Ovary (tissue), 7 donors: ENCODE measurements at regions not wholly inside any gene's neighbourhood (a gene's known extent, or its start where the extent isn't known, plus 50 kb on each side); places are given as distances from the start of the nearest gene placed in this dataset.

Source experiments
- DNase-seq, 5 donors: peaks; one replicate each; pipeline ENCODE4 v3.0.0-alpha.2; 2019 to 2020
- H3K27ac ChIP-seq, 2 donors: fragments of 200-600 bp; one replicate each; pipeline versions ENCODE4 v1.5.1 to v1.8.0; 2019 to 2022
- H3K27me3 ChIP-seq: fragments of 200-600 bp; one replicate; pipeline ENCODE4 v1.8.0; 2022
- H3K36me3 ChIP-seq: fragments of 200-600 bp; sonication (generic); one replicate; pipeline ENCODE4 v1.5.1; 2019
- H3K4me1 ChIP-seq: one replicate; pipeline ENCODE4 v1.8.1; 2013; ENCODE audit warnings: mild to moderate bottlenecking, moderate library complexity; ENCODE audit not compliant: insufficient read depth
- H3K4me3 ChIP-seq: fragments of 200-600 bp; sonication (generic); one replicate; pipeline ENCODE4 v1.5.1; 2017
- H3K9me3 ChIP-seq, 2 donors: fragments of 200-600 bp in 1 of 2; sonication (generic) in 1 of 2; one replicate each; pipeline versions ENCODE4 v1.5.1 to v1.8.1; 2013 to 2019; ENCODE audit warnings: mild to moderate bottlenecking in 1 of 2, moderate library complexity in 1 of 2
- EP300 ChIP-seq: sonication (generic); formaldehyde crosslinking; IDR thresholded peaks from one replicate; pipeline ENCODE4 v1.6.1; 2017; ENCODE audit warnings: antibody characterized with exemption
- POLR2A ChIP-seq: fragments of 450-650 bp; IDR thresholded peaks from one replicate; pipeline ENCODE4 v1.6.1; 2017; ENCODE audit warnings: antibody characterized with exemption, mild to moderate bottlenecking, moderate library complexity
- WGBS, 3 donors: extraction: QIAGEN DNeasy Blood & Tissue Kit in 1 of 3; methylation state at CpG; one replicate each; pipeline versions ENCODE4 v1.1.5 to v1.1.7; 2013 to 2017; 5-methylcytosine and 5-hydroxymethylcytosine counted together
- intact Hi-C, 4 donors: fragments of 100-400 bp; cut with DNase I; formaldehyde crosslinking; loops; one replicate each; pipeline versions ENCODE4 v1.11.0 to v1.15.1; 2022 to 2023
- TF ChIP-seq, protein P1 (sequence below), 3 donors: fragments of 450-650 bp in 2 of 3; fragments of 200-600 bp in 1 of 3; IDR thresholded peaks; one replicate each; pipeline versions ENCODE4 v1.5.1 to v1.8.0; 2016 to 2022; ENCODE audit warnings: antibody characterized with exemption in 3 of 3, mild to moderate bottlenecking in 1 of 3
- donor health status: DM: no; HTN: no; CAD: no; lungs with moderate emphysema.
- donor health status: DM: no; HTN: no; CAD: no.
- donor health status: Bipolar disorder and iron deficiency.
- donor health status: DM: no; HTN: no; CAD: no.
- donor health status: DM: yes; HTN: yes; CAD: no.

GRCh38 chr13:44266772-44267171, 106.9 kb upstream of the SERP2 start:
- Histone ChIP-seq H3K27me3 (no peaks in the 10 kb centered on the region), H3K4me3 (no peak overlapping the region), H3K4me1 (peaks cover 11% of the 10 kb centered on the region), H3K27ac (no peak overlapping the region), H3K9me3 (no peaks in the 10 kb centered on the region), H3K36me3 (no peaks in the 10 kb centered on the region)
- no peak for DNase-seq
- intact Hi-C loops = no loop called here
- 96 to 100% (median 96%) methylated on average over 1 of the region's 1 CpG for WGBS, 3 donors
- TF ChIP-seq, protein P1, sequence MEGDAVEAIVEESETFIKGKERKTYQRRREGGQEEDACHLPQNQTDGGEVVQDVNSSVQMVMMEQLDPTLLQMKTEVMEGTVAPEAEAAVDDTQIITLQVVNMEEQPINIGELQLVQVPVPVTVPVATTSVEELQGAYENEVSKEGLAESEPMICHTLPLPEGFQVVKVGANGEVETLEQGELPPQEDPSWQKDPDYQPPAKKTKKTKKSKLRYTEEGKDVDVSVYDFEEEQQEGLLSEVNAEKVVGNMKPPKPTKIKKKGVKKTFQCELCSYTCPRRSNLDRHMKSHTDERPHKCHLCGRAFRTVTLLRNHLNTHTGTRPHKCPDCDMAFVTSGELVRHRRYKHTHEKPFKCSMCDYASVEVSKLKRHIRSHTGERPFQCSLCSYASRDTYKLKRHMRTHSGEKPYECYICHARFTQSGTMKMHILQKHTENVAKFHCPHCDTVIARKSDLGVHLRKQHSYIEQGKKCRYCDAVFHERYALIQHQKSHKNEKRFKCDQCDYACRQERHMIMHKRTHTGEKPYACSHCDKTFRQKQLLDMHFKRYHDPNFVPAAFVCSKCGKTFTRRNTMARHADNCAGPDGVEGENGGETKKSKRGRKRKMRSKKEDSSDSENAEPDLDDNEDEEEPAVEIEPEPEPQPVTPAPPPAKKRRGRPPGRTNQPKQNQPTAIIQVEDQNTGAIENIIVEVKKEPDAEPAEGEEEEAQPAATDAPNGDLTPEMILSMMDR (IDR thresholded peaks at IDR 0.05) = no peak
- TF ChIP-seq POLR2A (no peak), EP300 (no peak)

- TF ChIP-seq POLR2A (no peak), EP300 (no peak)
- TF ChIP-seq, protein P1 (IDR thresholded peaks at IDR 0.05) = no peak
- no peak for DNase-seq
- Histone ChIP-seq H3K4me1 (peaks cover 11% of the 10 kb centered on the region), H3K27ac (no peak overlapping the region), H3K4me3 (no peak overlapping the region), H3K27me3 (no peaks in the 10 kb centered on the region), H3K36me3 (no peaks in the 10 kb centered on the region), H3K9me3 (no peaks in the 10 kb centered on the region)
- WGBS, 3 donors = 98 to 100% (median 98%) methylated on average over 1 of the region's 1 CpG
- intact Hi-C loops = no loop called here
Measured at GRCh38 chr13:44267203-44267602, 106.4 kb upstream of the SERP2 start.

DNA sequence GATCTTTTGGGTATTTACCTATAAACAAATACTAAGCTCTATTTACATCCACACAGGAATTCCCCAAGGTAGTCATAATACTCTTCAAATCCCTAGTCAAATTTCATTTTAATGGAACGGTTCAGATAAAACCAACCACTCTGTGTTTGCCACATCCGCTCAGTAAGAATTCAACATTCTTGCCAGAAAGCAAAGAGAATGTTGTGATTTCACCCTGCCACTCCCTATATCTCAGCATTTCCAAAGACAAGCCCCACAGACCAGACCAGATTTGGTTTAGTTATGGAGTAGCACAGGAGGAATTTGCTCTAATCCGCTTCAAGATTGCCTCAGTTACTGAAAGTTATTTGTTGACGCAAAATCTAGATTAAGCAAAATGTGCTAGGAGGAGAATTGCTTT, 105.6 kb upstream of the SERP2 start:
- Histone ChIP-seq H3K36me3 (no peaks in the 10 kb centered on the region), H3K9me3 (no peaks in the 10 kb centered on the region), H3K27me3 (no peaks in the 10 kb centered on the region), H3K4me3 (no peak overlapping the region), H3K4me1 (peaks cover 11% of the 10 kb centered on the region), H3K27ac (no peak overlapping the region)
- intact Hi-C loops = no loop called here
- no peak for DNase-seq
- TF ChIP-seq EP300 = no peak
- TF ChIP-seq, protein P1 (IDR thresholded peaks at IDR 0.05) = no peak
- no peak for TF ChIP-seq POLR2A
- 20 to 36% (median 25%) methylated on average over 4 of the region's 4 CpGs for WGBS, 3 donors

DNA sequence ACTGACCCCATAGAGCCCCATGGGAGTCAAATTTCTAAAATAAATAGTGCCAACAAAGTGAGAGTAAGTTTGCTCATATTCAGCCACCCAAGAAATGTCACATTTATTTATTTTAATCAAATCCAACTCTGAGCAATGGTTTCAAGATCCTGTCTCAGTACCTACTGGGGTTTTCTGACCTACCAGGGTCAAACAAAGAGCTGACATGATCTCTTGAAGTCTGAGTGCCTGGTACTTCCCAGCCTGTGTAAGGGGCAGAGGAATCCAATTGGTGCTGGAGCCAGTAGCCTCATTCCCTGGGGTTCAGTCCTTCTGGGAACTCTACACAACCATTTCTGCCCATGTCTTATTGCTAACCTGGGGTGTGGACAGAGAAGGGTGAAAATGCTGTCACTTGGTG, 104.6 kb upstream of the SERP2 start:
- no peaks in the 10 kb centered on the region for H3K9me3 ChIP-seq
- H3K27ac ChIP-seq = no peak overlapping the region
- H3K4me1 ChIP-seq = peaks cover 4% of the 10 kb centered on the region
- no peaks in the 10 kb centered on the region for H3K36me3 ChIP-seq
- no peak overlapping the region for H3K4me3 ChIP-seq
- H3K27me3 ChIP-seq = no peaks in the 10 kb centered on the region
- intact Hi-C loops = no loop called here
- no peak for DNase-seq
- TF ChIP-seq POLR2A (no peak), EP300 (no peak)
- TF ChIP-seq, protein P1 (IDR thresholded peaks at IDR 0.05) = no peak

DNA sequence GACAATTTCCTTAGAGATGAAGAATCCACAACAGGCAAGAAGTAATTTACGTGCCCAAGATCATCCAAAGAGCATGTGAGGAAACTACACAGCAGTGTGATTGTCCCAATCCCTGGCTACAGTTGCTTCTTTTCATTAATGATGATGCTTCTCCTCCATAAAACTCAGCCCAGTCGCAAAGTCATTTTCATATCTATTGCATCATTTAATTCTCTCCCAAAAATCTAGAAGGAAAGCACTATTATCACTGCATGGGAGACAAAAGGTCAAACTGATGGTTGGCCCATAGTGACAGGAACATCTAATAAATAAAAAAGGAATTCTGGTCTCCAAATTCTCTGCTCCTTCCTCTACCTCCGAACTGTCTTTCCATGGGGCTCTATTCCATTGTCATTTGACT, 103.5 kb upstream of the SERP2 start:
- DNase-seq = no peak
- no peaks in the 10 kb centered on the region for H3K9me3 ChIP-seq
- no peak overlapping the region for H3K27ac ChIP-seq
- no peaks in the 10 kb centered on the region for H3K36me3 ChIP-seq
- 93 to 96% (median 95%) methylated on average over 3 of the region's 3 CpGs for WGBS, 3 donors
- peaks cover 8% of the 10 kb centered on the region for H3K4me1 ChIP-seq
- H3K4me3 ChIP-seq = no peak overlapping the region
- intact Hi-C loops = no loop called here
- TF ChIP-seq EP300 (no peak), POLR2A (no peak)
- TF ChIP-seq, protein P1 (IDR thresholded peaks at IDR 0.05) = no peak
- no peaks in the 10 kb centered on the region for H3K27me3 ChIP-seq
